PC-9 (cell line): ENCODE measurements at regions not wholly inside any gene's neighbourhood (a gene's known extent, or its start where the extent isn't known, plus 50 kb on each side); places are given as distances from the start of the nearest gene placed in this dataset.
"Not testable (repeated sequence)": the region's sequence is repeated elsewhere in the genome, so short reads cannot be mapped to it uniquely, and the experiment has no call there.

Experiments
- BruUV-seq: library from RNA; stranded (reverse); fragments of 400-500 nt; replicated peaks from 2 replicates; lab custom pipeline; 2021; lab: Mats Ljungman, UMichigan
- CTCF ChIA-PET: fragments of 300-600 bp; sonication (Branson Sonifier 250); formaldehyde crosslinking; loops from one replicate; lab custom pipeline; 2022; ENCODE audit warnings: antibody characterized with exemption; lab: Charles Lee
- POLR2A ChIA-PET: fragments of 300-600 bp; sonication (Branson Sonifier 250); formaldehyde crosslinking; loops from one replicate; lab custom pipeline; 2022; ENCODE audit warnings: antibody characterized with exemption; ENCODE audit not compliant: unreplicated experiment; lab: Charles Lee
- DNase-seq, 2 experiments: peaks; one replicate each; pipeline versions ENCODE4 v3.0.0 to v3.0.0-alpha.2; 2015 to 2022; ENCODE audit warnings: mixed read lengths in 1 of 2
- H2AFZ ChIP-seq: fragments of 200-600 bp; sonication (generic); 2 replicates; pipeline ENCODE4 v1.8.1; 2017; ENCODE audit warnings: antibody characterized with exemption
- H3F3A ChIP-seq: fragments of 200-600 bp; sonication (generic); 2 replicates; pipeline ENCODE4 v1.8.1; 2017; ENCODE audit warnings: antibody characterized with exemption, mild to moderate bottlenecking, low read depth; ENCODE audit not compliant: insufficient read depth
- H3K27ac ChIP-seq: fragments of 200-600 bp; sonication (generic); 2 replicates; pipeline ENCODE4 v1.6.1; 2016; ENCODE audit warnings: mixed run types
- H3K27me3 ChIP-seq: fragments of 200-600 bp; sonication (generic); 2 replicates; pipeline ENCODE4 v1.6.1; 2016; ENCODE audit warnings: low read depth, mixed run types; ENCODE audit not compliant: insufficient read depth
- H3K36me3 ChIP-seq: fragments of 200-600 bp; sonication (generic); 2 replicates; pipeline ENCODE4 v1.6.1; 2016; ENCODE audit warnings: low read depth, mixed run types
- H3K4me1 ChIP-seq: fragments of 200-600 bp; sonication (generic); replicated peaks from 2 replicates; pipeline ENCODE4 v1.6.1; 2016; ENCODE audit warnings: mixed run types; ENCODE audit not compliant: insufficient read depth
- H3K4me2 ChIP-seq: fragments of 200-600 bp; sonication (generic); 2 replicates; pipeline ENCODE4 v1.6.1; 2017; ENCODE audit warnings: mixed run types
- H3K4me3 ChIP-seq: fragments of 200-600 bp; sonication (generic); 2 replicates; pipeline ENCODE4 v1.6.1; 2016; ENCODE audit warnings: mixed run types
- H3K79me2 ChIP-seq: fragments of 200-600 bp; sonication (generic); 2 replicates; pipeline ENCODE4 v1.6.1; 2017; ENCODE audit warnings: low read depth, mixed run types
- H3K9me2 ChIP-seq: fragments of 200-600 bp; sonication (generic); 2 replicates; pipeline ENCODE4 v1.8.1; 2017; ENCODE audit warnings: mild to moderate bottlenecking; ENCODE audit not compliant: insufficient read depth
- H3K9me3 ChIP-seq: fragments of 200-600 bp; sonication (generic); 2 replicates; pipeline ENCODE4 v1.8.1; 2016; ENCODE audit warnings: low read depth; ENCODE audit not compliant: insufficient read depth
- H4K20me1 ChIP-seq: fragments of 200-600 bp; sonication (generic); 2 replicates; pipeline ENCODE4 v1.8.1; 2017; ENCODE audit not compliant: insufficient read depth
- intact Hi-C: fragments of 100-400 bp; cut with micrococcal nuclease; formaldehyde crosslinking; loops from one replicate; pipeline ENCODE4 v1.10.0; 2022; ENCODE audit not compliant: unreplicated experiment

- DNase-seq, H3F3A ChIP-seq, H3K79me2 ChIP-seq, H3K4me3 ChIP-seq, H3K27ac ChIP-seq, CTCF ChIA-PET, H3K9me2 ChIP-seq, H3K36me3 ChIP-seq, BruUV-seq, H3K4me1 ChIP-seq, H3K9me3 ChIP-seq, H2AFZ ChIP-seq, H3K4me2 ChIP-seq, POLR2A ChIA-PET, intact Hi-C loops, H4K20me1 ChIP-seq: not testable (repeated sequence)
- peaks cover 12% of the 10 kb centered on the region for H3K27me3 ChIP-seq
Observed at GRCh38 chr16:88156640-88157283, 205.5 kb downstream of the BANP start.

DNA sequence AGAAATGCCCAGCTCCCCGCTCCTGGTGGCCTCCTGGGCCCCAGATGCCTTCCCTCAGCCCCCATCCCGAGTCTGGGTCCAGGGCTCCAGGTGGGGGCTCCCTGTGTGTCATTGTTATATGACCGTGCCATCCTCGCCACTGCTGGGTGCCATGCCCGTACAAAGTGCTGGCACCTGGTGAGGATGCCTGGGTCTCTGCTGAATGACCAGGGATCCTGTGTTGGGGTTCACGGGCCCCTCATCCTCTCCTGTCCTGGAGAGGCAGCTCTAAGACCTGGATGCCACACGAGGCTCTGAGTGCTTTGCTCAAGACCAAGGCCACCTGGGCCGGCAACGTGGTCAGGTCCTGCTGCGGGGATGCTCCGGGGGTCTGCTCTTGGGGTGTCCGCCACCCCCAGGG, 206.5 kb downstream of the BANP start:
- H3K4me1 ChIP-seq, H3K9me3 ChIP-seq, intact Hi-C loops, DNase-seq, POLR2A ChIA-PET, CTCF ChIA-PET, H3K9me2 ChIP-seq, H3K4me3 ChIP-seq, H2AFZ ChIP-seq, BruUV-seq, H3K79me2 ChIP-seq, H3F3A ChIP-seq, H4K20me1 ChIP-seq, H3K4me2 ChIP-seq, H3K36me3 ChIP-seq, H3K27ac ChIP-seq: not testable (repeated sequence)
- H3K27me3 ChIP-seq: peaks cover 12% of the 10 kb centered on the region

DNA sequence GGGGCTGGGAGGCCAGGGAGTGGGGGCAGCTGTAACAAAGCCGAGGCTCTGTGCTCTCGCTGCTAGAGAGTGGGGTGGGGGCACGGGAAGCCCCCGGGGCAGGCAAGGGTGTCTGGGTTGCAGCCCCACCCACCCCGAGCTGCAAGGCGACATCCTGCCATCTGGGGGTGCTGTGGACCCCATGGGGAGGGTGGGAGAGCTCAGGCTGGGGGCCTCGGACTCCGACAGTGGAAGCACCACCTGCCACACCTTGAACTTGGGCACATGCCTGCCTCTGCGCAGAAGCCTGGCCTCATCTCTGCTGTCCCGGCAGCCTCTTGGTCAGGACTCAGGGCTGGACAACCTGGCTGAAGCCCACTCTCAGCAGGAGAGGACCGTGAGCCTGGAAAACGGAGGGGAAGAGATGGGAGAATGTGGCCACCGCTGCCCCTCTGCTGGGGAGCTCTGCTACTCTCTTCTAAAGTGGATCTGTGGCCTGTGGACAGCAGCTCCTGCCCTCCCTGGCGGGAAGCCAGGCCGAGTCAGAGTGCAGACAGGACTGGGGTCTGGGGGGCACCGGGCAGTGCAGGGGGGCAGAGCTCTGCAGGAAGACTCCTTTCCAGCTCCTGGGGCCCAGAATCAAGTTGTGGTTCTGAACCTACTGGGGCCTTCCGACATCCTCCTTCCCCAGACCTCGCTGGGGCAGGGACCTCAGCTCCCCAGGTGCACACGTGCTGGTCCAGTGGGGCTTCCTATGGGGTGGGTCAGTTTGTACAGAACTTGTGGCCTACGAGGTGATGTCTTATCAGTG, 207.2 kb downstream of the BANP start:
- peaks cover 12% of the 10 kb centered on the region for H3K27me3 ChIP-seq
- H3K9me3 ChIP-seq, H3K4me1 ChIP-seq, H3K4me3 ChIP-seq, H4K20me1 ChIP-seq, BruUV-seq, H3K36me3 ChIP-seq, H3K27ac ChIP-seq, H2AFZ ChIP-seq, H3K9me2 ChIP-seq, CTCF ChIA-PET, H3K79me2 ChIP-seq, DNase-seq, H3F3A ChIP-seq, H3K4me2 ChIP-seq, POLR2A ChIA-PET, intact Hi-C loops: not testable (repeated sequence)

DNA sequence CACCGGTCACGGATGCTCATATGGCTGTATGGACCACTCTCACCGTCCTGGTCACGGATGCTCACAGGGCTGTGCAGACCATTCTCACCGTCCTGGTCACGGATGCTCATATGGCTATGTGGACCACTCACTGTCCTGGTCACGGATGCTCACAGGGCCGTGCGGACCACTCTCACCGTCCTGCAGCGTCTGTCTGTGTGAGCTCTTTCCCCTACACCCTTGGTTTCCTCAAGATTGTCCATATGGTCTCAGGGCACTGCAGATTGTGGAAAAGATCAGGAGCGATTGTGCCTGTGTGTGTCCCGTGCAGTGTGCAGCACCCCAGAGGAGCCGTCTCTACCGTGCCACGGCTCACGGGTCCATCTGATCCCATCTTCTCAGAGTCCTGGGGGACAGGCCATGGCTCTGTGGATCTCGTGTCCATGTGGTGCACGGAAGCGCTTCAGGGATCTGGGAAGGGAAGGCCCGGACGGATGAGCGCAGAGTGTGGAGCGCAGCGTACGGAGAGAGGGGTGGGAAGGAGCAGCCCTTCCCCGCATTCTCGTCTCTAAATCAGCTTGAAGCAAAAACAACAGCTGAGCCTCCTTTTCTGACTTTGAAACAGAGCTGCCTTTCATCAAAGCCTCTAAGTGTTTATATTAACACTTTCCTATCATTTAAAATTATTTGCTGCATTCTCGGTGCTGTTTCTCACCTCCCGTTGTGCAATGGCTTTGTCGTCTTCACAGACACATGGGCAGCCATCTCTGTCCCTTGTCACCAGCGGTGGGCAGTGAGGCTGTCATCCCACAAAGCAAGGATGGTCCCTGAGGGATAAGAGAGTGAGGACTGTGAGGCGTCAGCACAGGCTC, 208.0 kb downstream of the BANP start:
- H2AFZ ChIP-seq, CTCF ChIA-PET, H4K20me1 ChIP-seq, H3K4me1 ChIP-seq, intact Hi-C loops, BruUV-seq, H3K9me3 ChIP-seq, H3K36me3 ChIP-seq, H3K79me2 ChIP-seq, H3K27ac ChIP-seq, POLR2A ChIA-PET, DNase-seq, H3F3A ChIP-seq, H3K4me2 ChIP-seq, H3K9me2 ChIP-seq, H3K4me3 ChIP-seq: not testable (repeated sequence)
- peaks cover 12% of the 10 kb centered on the region for H3K27me3 ChIP-seq

DNA sequence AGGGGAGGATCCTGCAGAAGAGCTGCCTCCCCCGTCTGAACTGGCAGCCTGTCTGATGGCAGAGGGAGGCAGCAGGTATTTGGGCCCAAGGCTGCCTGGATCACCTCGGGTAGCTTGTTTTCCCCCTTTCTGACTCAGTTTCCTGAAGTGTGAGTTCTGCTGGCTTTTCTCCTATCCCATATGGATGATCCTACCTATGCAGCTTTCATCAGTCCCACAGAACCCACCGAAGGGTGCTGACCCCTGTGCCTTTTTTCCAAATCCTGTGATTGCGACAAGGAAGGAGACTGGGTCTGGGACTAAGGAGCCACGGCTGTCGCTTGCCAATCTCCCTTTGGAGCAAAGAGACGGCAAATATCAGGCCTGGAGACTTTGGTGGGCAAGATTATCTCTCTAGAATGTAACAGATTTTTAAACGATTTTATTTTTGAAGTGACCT, 208.7 kb downstream of the BANP start:
- H2AFZ ChIP-seq, H4K20me1 ChIP-seq, DNase-seq, H3K27ac ChIP-seq, CTCF ChIA-PET, H3K9me3 ChIP-seq, BruUV-seq, POLR2A ChIA-PET, H3K9me2 ChIP-seq, H3K4me3 ChIP-seq, H3K4me2 ChIP-seq, H3K79me2 ChIP-seq, H3K36me3 ChIP-seq, H3F3A ChIP-seq, H3K4me1 ChIP-seq, intact Hi-C loops: not testable (repeated sequence)
- H3K27me3 ChIP-seq: peaks cover 12% of the 10 kb centered on the region

DNA sequence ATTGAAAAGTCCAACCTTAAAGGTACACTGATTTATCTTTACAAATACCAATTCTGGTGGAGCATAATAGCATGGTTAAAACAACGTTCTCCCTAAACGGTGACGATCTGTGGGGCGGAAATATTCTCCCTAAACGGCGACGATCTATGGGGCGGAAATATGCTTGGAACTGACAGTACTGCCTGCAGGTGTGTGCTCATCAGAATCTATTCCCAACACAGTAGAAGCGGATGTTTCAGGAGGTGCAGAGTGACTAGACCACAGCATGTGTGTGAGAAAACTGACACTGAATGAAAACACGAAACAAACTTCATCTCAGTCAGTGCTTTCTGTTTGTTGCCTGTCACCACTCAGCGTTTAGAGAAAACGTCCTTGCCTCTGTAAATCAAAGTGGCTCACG, 210.0 kb downstream of the BANP start:
- POLR2A ChIA-PET: not testable (repeated sequence)

More for the DNA sequence above, 210.0 kb downstream of the BANP start:
- intact Hi-C loops, H3K27ac ChIP-seq, H3F3A ChIP-seq, CTCF ChIA-PET, H3K9me2 ChIP-seq, H4K20me1 ChIP-seq, H3K4me3 ChIP-seq, H3K4me1 ChIP-seq, BruUV-seq, DNase-seq, H2AFZ ChIP-seq, H3K36me3 ChIP-seq, H3K9me3 ChIP-seq, H3K4me2 ChIP-seq, H3K79me2 ChIP-seq, H3K27me3 ChIP-seq: not testable (repeated sequence)
